ENCODE measurements at regions not wholly inside any gene's neighbourhood (a gene's known extent, or its start where the extent isn't known, plus 50 kb on each side); places are given as distances from the start of the nearest gene placed in this dataset.

GRCh38 chr6:140909625-140910024 lies 1223.1 kb upstream of the GJE1 start:
- TF ChIP-seq, protein P1, sequence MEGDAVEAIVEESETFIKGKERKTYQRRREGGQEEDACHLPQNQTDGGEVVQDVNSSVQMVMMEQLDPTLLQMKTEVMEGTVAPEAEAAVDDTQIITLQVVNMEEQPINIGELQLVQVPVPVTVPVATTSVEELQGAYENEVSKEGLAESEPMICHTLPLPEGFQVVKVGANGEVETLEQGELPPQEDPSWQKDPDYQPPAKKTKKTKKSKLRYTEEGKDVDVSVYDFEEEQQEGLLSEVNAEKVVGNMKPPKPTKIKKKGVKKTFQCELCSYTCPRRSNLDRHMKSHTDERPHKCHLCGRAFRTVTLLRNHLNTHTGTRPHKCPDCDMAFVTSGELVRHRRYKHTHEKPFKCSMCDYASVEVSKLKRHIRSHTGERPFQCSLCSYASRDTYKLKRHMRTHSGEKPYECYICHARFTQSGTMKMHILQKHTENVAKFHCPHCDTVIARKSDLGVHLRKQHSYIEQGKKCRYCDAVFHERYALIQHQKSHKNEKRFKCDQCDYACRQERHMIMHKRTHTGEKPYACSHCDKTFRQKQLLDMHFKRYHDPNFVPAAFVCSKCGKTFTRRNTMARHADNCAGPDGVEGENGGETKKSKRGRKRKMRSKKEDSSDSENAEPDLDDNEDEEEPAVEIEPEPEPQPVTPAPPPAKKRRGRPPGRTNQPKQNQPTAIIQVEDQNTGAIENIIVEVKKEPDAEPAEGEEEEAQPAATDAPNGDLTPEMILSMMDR (IDR thresholded peaks at IDR 0.05), result no peak
- TF ChIP-seq POLR2A (IDR thresholded peaks at IDR 0.05), result no peak
